ENCODE measurements at regions not wholly inside any gene's neighbourhood (a gene's known extent, or its start where the extent isn't known, plus 50 kb on each side); places are given as distances from the start of the nearest gene placed in this dataset.

DNA sequence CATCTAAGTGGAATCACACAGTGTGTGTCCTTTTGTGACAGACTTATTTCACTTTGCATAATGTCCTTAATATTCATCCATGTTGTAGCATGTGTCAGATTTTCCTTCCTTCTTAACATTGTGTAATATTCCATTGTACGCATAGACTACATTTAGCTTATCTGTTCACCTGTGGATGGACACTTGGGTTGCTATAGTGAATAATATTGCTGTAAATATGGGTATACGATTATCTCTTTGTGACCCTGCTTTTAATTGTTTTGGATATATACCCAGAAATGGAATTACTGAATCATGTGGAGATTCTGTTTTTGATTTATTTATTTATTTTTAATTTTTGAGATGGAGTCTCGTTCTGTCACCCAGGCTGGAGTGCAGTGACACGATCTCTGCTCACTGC, 63.0 kb upstream of the ATP5PO start:
- ChIA-PET CTCF (no interaction called here), POLR2A (ENCODE audit: low non-redundant PET) (no interaction called here)
- DNase-seq (ENCODE audit: low spot score): no peak
- no peak overlapping the region for H3K27ac ChIP-seq
- TF ChIP-seq, protein P1, sequence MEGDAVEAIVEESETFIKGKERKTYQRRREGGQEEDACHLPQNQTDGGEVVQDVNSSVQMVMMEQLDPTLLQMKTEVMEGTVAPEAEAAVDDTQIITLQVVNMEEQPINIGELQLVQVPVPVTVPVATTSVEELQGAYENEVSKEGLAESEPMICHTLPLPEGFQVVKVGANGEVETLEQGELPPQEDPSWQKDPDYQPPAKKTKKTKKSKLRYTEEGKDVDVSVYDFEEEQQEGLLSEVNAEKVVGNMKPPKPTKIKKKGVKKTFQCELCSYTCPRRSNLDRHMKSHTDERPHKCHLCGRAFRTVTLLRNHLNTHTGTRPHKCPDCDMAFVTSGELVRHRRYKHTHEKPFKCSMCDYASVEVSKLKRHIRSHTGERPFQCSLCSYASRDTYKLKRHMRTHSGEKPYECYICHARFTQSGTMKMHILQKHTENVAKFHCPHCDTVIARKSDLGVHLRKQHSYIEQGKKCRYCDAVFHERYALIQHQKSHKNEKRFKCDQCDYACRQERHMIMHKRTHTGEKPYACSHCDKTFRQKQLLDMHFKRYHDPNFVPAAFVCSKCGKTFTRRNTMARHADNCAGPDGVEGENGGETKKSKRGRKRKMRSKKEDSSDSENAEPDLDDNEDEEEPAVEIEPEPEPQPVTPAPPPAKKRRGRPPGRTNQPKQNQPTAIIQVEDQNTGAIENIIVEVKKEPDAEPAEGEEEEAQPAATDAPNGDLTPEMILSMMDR (conservative IDR thresholded peaks at IDR 0.05; ENCODE audit: low read depth): no peak

DNA sequence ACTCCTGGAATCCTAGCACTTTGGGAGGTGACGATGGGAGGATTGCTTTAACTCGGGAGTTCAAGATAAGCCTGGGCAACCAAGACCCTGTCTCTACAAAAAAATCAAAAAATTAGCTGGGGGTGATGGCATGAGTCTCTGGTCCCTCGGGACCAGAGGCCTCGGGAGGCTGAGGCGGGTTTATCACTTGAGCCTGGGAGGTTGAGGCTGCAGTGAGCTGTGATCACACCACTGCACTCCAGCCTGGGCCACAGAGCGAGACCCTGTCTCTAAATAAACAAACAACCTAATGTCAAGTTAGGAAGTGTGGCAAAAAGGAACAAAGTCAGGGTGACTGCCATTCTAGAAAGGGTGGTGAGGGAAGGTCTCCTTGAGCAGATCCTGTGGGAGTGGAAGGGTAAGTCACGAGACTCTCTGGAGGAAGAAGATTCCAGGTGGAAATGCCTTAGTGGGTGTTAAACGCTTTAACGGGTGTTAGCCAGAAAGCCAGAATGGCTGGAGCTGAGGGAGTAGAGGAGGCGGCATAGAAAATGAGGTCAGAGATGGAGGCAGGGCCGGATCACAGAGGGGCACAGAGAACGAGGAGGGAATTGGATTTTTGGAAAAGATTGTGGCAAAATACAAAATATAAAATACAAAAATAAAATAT, 62.2 kb upstream of the ATP5PO start:
- no peak for DNase-seq (ENCODE audit: low spot score)
- TF ChIP-seq, protein P1 (conservative IDR thresholded peaks at IDR 0.05; ENCODE audit: low read depth): no peak
- ChIA-PET POLR2A (ENCODE audit: low non-redundant PET) (no interaction called here), CTCF (interaction anchor here (0.5 to 1.0 kb wide), 2 partner anchors 54 to 55 kb away, joined by 4 to 5 read pairs; no protein-coding TSS in a partner anchor)
- peak overlapping the region; percentile 43 for H3K27ac ChIP-seq

DNA sequence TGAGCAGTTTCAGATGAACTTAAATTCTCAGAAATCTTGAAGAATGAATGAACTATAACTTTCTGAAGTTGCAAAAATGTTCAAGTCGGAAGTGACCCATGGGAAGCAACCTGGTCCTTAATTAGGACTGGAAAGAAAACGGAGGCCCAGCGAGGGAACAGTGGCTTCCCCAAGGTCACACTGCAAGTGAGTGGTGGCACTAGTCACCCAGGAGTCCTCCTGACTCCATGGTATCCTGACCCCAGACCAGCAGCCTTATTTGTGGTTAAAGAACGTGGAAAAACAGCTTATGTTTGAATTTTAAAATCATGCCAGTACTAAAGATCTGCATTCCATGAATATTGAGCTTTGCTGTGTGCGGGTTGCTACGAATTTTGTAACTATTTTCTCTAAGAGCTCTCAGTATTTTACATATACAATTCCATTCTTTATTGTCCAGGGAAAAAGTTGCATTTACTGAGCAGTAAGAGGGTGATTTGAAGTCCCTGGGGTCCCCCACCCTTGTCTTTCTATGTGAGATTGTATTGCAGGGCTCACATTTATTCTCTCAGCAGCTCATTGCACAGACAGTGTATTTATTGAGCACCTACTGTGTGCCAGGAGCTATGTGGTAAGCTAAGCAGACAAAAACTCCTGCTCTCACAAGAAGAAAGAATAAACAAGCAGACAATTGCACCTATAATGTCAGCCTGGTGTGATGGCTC, 61.6 kb upstream of the ATP5PO start:
- DNase-seq (ENCODE audit: low spot score): no peak
- ChIA-PET POLR2A (ENCODE audit: low non-redundant PET) (no interaction called here), CTCF (interaction anchor here (0.6 to 1.0 kb wide), 2 partner anchors 53 to 1064 kb away, joined by 4 to 5 read pairs; no protein-coding TSS in a partner anchor)
- H3K27ac ChIP-seq: peak overlapping the region; percentile 98
- TF ChIP-seq, protein P1 (conservative IDR thresholded peaks at IDR 0.05; ENCODE audit: low read depth): no peak

DNA sequence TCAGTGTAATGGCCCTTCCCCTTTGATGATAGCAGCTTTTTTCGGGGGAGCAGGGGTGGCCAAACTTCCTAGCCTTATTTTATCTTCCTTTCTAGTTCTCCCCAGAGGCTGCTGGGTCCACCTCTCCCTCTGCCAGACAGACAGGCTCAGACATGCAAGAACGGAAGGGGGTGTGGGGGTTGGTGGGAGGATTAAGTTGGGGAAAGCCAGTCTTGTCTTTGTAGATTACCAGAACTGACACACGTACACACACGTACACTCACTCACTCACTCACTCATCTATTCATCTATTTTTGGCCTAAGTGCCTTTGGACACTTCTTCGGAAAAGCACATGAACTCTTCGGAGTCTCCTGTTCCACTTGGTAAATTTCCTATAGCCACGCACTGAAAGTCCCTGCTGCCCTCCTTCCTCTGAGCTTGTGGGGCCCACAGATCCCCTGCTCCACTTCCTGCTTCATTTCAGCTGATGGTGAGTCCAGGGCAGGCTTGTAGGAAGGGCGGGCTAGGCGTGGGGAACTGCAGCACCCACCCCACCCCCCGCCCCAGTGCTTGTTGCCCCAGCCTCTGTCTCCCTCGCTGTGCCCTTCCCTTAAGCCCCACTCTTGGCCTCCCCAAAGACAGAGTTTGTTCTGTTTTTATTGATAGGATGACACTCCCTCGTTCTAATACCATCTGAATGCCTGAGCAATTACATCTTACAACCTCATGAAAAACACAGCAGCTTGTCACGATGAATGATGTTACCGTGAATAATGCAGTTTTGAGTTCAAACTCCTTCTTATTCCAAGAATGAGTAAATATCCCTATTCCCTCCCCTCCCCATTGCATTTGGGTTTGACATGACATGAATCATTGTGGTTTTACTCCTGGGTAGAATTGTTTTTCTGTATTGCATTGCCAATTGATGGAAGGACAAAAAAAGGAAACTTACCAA, 60.7 kb upstream of the ATP5PO start:
- POLR2A ChIA-PET (ENCODE audit: low non-redundant PET): no interaction called here
- DNase-seq (ENCODE audit: low spot score): peak; percentile 94
- peak overlapping the region; percentile 98 for H3K27ac ChIP-seq
- CTCF ChIA-PET: interaction anchor here (0.5 to 0.6 kb wide), 3 partner anchors 115 to 1064 kb away, joined by 4 to 5 read pairs (median 4); no protein-coding TSS in a partner anchor
- TF ChIP-seq, protein P1 (conservative IDR thresholded peaks at IDR 0.05; ENCODE audit: low read depth): no peak

DNA sequence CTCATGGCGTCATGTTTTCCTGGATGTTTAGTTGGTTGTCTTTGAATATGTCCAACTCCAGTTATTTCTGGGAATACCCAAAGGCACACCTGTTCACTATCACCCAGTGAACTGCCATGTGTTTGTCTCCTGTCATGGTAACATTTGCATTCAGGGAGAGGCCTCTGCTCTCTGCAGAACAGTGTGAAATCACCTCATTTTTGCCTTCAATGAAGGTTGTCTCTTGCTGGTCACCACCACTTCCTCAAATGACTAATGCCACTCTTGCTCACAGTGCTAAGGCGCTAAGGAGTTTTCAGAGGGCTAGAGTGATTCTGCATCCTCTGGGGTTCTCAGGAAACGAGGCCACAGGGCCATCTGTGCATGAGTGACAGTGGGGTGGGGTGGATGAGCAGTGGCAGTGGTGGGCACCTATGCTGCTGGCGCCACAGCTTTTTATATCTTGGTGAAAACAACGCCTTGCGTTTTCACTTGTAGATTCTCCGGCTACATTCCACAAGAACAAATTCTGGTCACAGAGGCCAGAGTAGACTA, 60.0 kb upstream of the ATP5PO start:
- ChIA-PET CTCF (interaction anchor here (0.6 kb wide), 1 partner anchor 116 kb away, joined by 4 read pairs; no protein-coding TSS in a partner anchor), POLR2A (ENCODE audit: low non-redundant PET) (no interaction called here)
- DNase-seq (ENCODE audit: low spot score): peak; percentile 46
- TF ChIP-seq, protein P1 (conservative IDR thresholded peaks at IDR 0.05; ENCODE audit: low read depth): no peak
- peak overlapping the region; percentile 98 for H3K27ac ChIP-seq

Data from RWPE1 (cell line).